ENCODE measurements at regions not wholly inside any gene's neighbourhood (a gene's known extent, or its start where the extent isn't known, plus 50 kb on each side); places are given as distances from the start of the nearest gene placed in this dataset.

DNA sequence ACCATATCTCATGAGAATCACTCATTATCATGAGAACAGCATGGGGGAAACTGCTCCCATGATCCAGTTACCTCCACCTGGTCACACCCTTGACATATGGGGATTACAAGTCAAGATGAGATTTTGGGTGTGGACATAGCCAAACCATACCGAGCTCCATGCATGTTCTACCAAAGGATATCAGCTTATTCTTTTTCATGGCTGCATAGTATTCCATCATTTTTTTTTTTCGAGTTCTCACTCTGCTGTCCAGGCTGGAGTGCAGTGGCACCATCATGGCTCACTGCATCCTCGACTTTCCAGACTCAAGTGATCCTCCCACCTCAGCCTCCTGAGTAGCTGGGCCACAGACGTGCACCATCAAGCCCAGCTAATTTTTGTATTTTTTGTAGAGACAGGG lies 668.3 kb downstream of the GATA3 start:
- dilution Hi-C loops (cut with HindIII; ENCODE audit: low sequenced_read_pairs, unreplicated experiment) (no loop called here), in situ Hi-C loops (cut with MboI; ENCODE audit: low sequenced_read_pairs) (no loop called here), intact Hi-C loops (cut with micrococcal nuclease) (no loop called here)
- Histone ChIP-seq H3K4ac (ENCODE audit: low read depth, low read length) (no peak overlapping the region), H4K20me1 (ENCODE audit: insufficient read depth, low read length) (no peaks in the 10 kb centered on the region), H4K5ac (ENCODE audit: low read depth, low read length) (no peak overlapping the region), H4K8ac (ENCODE audit: low read depth in 2 of 2, low read length in 2 of 2) (no peak overlapping the region), H4K91ac (ENCODE audit: insufficient read depth, low read depth, low read length) (no peak overlapping the region), H3K14ac (replicated peaks; ENCODE audit: low read depth, low read length) (no peak overlapping the region), H2BK120ac (ENCODE audit: low read depth, low read length) (no peak overlapping the region), H3K27me3 (ENCODE audit: control insufficient read depth, insufficient read depth, low read length) (no peaks in the 10 kb centered on the region), H3K4me2 (ENCODE audit: low read depth, low read length) (no peak overlapping the region), H3K4me3 (ENCODE audit: insufficient read depth, low read depth, low read length) (no peak overlapping the region), H3K18ac (ENCODE audit: low read depth, low read length) (no peak overlapping the region), H2AK9ac (replicated peaks; ENCODE audit: low read depth, low read length, poor library complexity) (no peak overlapping the region), H2BK5ac (ENCODE audit: low read depth, low read length, poor library complexity, severe bottlenecking) (no peak overlapping the region), H3K9ac (ENCODE audit: low read depth, low read length) (no peak overlapping the region), H3K36me3 (ENCODE audit: control insufficient read depth, insufficient read depth, low read length) (no peaks in the 10 kb centered on the region), H2BK15ac (ENCODE audit: low read depth, low read length) (no peak overlapping the region), H3K9me1 (ENCODE audit: insufficient read depth, low read length) (no peaks in the 10 kb centered on the region), H3K4me1 (ENCODE audit: control insufficient read depth, insufficient read depth, low read length) (no peaks in the 10 kb centered on the region), H3K56ac (ENCODE audit: extremely low read depth, insufficient read depth, low read length) (no peak overlapping the region), H3K9me3 (ENCODE audit: control insufficient read depth, insufficient read depth, low read length) (peaks cover 21% of the 10 kb centered on the region), H3K23ac (ENCODE audit: low read depth, low read length) (no peak overlapping the region), H2AK5ac (ENCODE audit: low read depth, low read length) (no peak overlapping the region), H3K27ac (ENCODE audit: insufficient read depth, low read length) (no peak overlapping the region), H3K79me1 (ENCODE audit: low read depth in 1 of 2, low read length in 2 of 2) (no peaks in the 10 kb centered on the region), H2BK20ac (ENCODE audit: low read depth, low read length) (no peak overlapping the region), H2AFZ (replicated peaks; ENCODE audit: low read length, poor library complexity) (no peak overlapping the region)
- no CpG with 5 or more reads among the region's 4 CpGs for WGBS, 2 experiments (ENCODE audit: extremely low coverage in 2 of 2, insufficient read length in 1 of 2)
- TF ChIP-seq NFE2L2 (IDR thresholded peaks at IDR 0.05; ENCODE audit: low read depth, low read length) (no peak), CTCF (conservative IDR thresholded peaks at IDR 0.05; ENCODE audit: low read depth, low read length) (no peak), ELK1 (IDR thresholded peaks at IDR 0.05; ENCODE audit: borderline replicate concordance, low read depth, low read length) (no peak), RFX5 (IDR thresholded peaks at IDR 0.05; ENCODE audit: low read depth, low read length) (no peak), MXI1 (IDR thresholded peaks at IDR 0.05; ENCODE audit: borderline replicate concordance, low read depth, low read length) (no peak), SMC3 (IDR thresholded peaks at IDR 0.05; ENCODE audit: low read depth, low read length) (no peak), MAZ (IDR thresholded peaks at IDR 0.05; ENCODE audit: borderline replicate concordance, low read depth, low read length) (no peak), BHLHE40 (IDR thresholded peaks at IDR 0.05; ENCODE audit: low read depth, low read length) (no peak)
- no peak for DNase-seq
- BruUV-seq (replicated peaks): no TSS peak
- ChIA-PET POLR2A (ENCODE audit: unreplicated experiment) (no interaction called here), CTCF (no interaction called here)
- ATAC-seq (ENCODE audit: low read depth): no peak

All from IMR-90 (cell line).